ENCODE measurements at regions not wholly inside any gene's neighbourhood (a gene's known extent, or its start where the extent isn't known, plus 50 kb on each side); places are given as distances from the start of the nearest gene placed in this dataset.

GRCh38 chr4:126738527-126738923 lies 894.2 kb upstream of the INTU start:
- Histone ChIP-seq H3K4me1 (no peaks in the 10 kb centered on the region), H3K27ac (no peak overlapping the region), H3K36me3 (no peaks in the 10 kb centered on the region), H3K9me3 (no peaks in the 10 kb centered on the region), H3K4me3 (no peak overlapping the region), H3K27me3 (no peaks in the 10 kb centered on the region)
- WGBS, result 79% methylated on average over 4 of the region's 4 CpGs
- DNase-seq (ENCODE audit: low spot score in 2 of 2), result no peak
- no peak for TF ChIP-seq CTCF (IDR thresholded peaks at IDR 0.05)
- no peak for TF ChIP-seq EP300 (IDR thresholded peaks at IDR 0.05)
- TF ChIP-seq POLR2A (IDR thresholded peaks at IDR 0.05), result no peak
- no peak for TF ChIP-seq POLR2AphosphoS5 (IDR thresholded peaks at IDR 0.05)

- H3K9me3 ChIP-seq, result no peaks in the 10 kb centered on the region
- no peaks in the 10 kb centered on the region for H3K36me3 ChIP-seq
- TF ChIP-seq POLR2AphosphoS5 (IDR thresholded peaks at IDR 0.05), result no peak
- no peak for TF ChIP-seq POLR2A (IDR thresholded peaks at IDR 0.05)
- no peak for TF ChIP-seq CTCF (IDR thresholded peaks at IDR 0.05)
- TF ChIP-seq EP300 (IDR thresholded peaks at IDR 0.05), result no peak
- H3K27ac ChIP-seq, result no peak overlapping the region
- DNase-seq (ENCODE audit: low spot score in 2 of 2), result no peak
- no peak overlapping the region for H3K4me3 ChIP-seq
- H3K4me1 ChIP-seq, result no peaks in the 10 kb centered on the region
- 72% methylated on average over 1 of the region's 1 CpG for WGBS
- no peaks in the 10 kb centered on the region for H3K27me3 ChIP-seq
Measured at GRCh38 chr4:126738926-126739325, 893.8 kb upstream of the INTU start.

- Histone ChIP-seq H3K27me3 (no peaks in the 10 kb centered on the region), H3K4me3 (no peak overlapping the region), H3K36me3 (no peaks in the 10 kb centered on the region), H3K27ac (no peak overlapping the region), H3K4me1 (no peaks in the 10 kb centered on the region), H3K9me3 (no peaks in the 10 kb centered on the region)
- TF ChIP-seq POLR2A (IDR thresholded peaks at IDR 0.05) (no peak), POLR2AphosphoS5 (IDR thresholded peaks at IDR 0.05) (no peak), CTCF (IDR thresholded peaks at IDR 0.05) (no peak), EP300 (IDR thresholded peaks at IDR 0.05) (no peak)
- WGBS, result 96% methylated on average over 6 of the region's 6 CpGs
- DNase-seq (ENCODE audit: low spot score in 2 of 2), result no peak
Measured at GRCh38 chr4:126740687-126741086, 892.1 kb upstream of the INTU start.

- Histone ChIP-seq H3K4me3 (no peak overlapping the region), H3K4me1 (no peaks in the 10 kb centered on the region), H3K9me3 (no peaks in the 10 kb centered on the region), H3K36me3 (no peaks in the 10 kb centered on the region), H3K27ac (no peak overlapping the region), H3K27me3 (no peaks in the 10 kb centered on the region)
- DNase-seq (ENCODE audit: low spot score in 2 of 2), result no peak
- WGBS, result 76% methylated on average over 3 of the region's 3 CpGs
- TF ChIP-seq POLR2A (IDR thresholded peaks at IDR 0.05) (no peak), EP300 (IDR thresholded peaks at IDR 0.05) (no peak), POLR2AphosphoS5 (IDR thresholded peaks at IDR 0.05) (no peak), CTCF (IDR thresholded peaks at IDR 0.05) (no peak)
Measured at GRCh38 chr4:126742048-126742447, 890.7 kb upstream of the INTU start.

- H3K36me3 ChIP-seq, result no peaks in the 10 kb centered on the region
- no peaks in the 10 kb centered on the region for H3K4me1 ChIP-seq
- TF ChIP-seq CTCF (IDR thresholded peaks at IDR 0.05), result no peak
- TF ChIP-seq POLR2A (IDR thresholded peaks at IDR 0.05), result no peak
- no peak for TF ChIP-seq EP300 (IDR thresholded peaks at IDR 0.05)
- TF ChIP-seq POLR2AphosphoS5 (IDR thresholded peaks at IDR 0.05), result no peak
- DNase-seq (ENCODE audit: low spot score in 2 of 2), result no peak
- H3K9me3 ChIP-seq, result no peaks in the 10 kb centered on the region
- 93% methylated on average over 1 of the region's 1 CpG for WGBS
- H3K27ac ChIP-seq, result no peak overlapping the region
- H3K4me3 ChIP-seq, result no peak overlapping the region
- H3K27me3 ChIP-seq, result no peaks in the 10 kb centered on the region
Measured at GRCh38 chr4:126742885-126743284, 889.9 kb upstream of the INTU start.

All from suprapubic skin (tissue), 4 donors.